Trophoblast cell (in vitro differentiated cells and primary cell): ENCODE measurements at regions not wholly inside any gene's neighbourhood (a gene's known extent, or its start where the extent isn't known, plus 50 kb on each side); places are given as distances from the start of the nearest gene placed in this dataset.

Experiments used
- DNase-seq, 2 donors: peaks; one replicate each; pipeline ENCODE4 v3.0.0-alpha.2; 2016
- H2AFZ ChIP-seq: 2 replicates; pipeline ENCODE4 v1.6.1; 2013; ENCODE audit warnings: low read length, moderate library complexity, mild to moderate bottlenecking; ENCODE audit not compliant: insufficient read depth, poor library complexity
- H2AK5ac ChIP-seq: 2 replicates; pipeline ENCODE4 v1.6.1; 2013; ENCODE audit warnings: mild to moderate bottlenecking, low read length
- H2BK120ac ChIP-seq: 2 replicates; pipeline ENCODE4 v1.6.1; 2013; ENCODE audit warnings: low read length, mild to moderate bottlenecking, moderate library complexity; ENCODE audit not compliant: insufficient read depth, poor library complexity
- H2BK12ac ChIP-seq: 2 replicates; pipeline ENCODE4 v1.6.1; 2013; ENCODE audit warnings: mild to moderate bottlenecking, low read length, moderate library complexity
- H2BK5ac ChIP-seq: 2 replicates; pipeline ENCODE4 v1.6.1; 2013; ENCODE audit warnings: low read length, low read depth, moderate library complexity, mild to moderate bottlenecking; ENCODE audit not compliant: poor library complexity
- H3K14ac ChIP-seq: 2 replicates; pipeline ENCODE4 v1.6.1; 2013; ENCODE audit warnings: mild to moderate bottlenecking, low read length
- H3K18ac ChIP-seq: 2 replicates; pipeline ENCODE4 v1.6.1; 2013; ENCODE audit warnings: mild to moderate bottlenecking, low read length
- H3K23ac ChIP-seq: 2 replicates; pipeline ENCODE4 v1.6.1; 2013; ENCODE audit warnings: low read length
- H3K27ac ChIP-seq: 2 replicates; pipeline ENCODE4 v1.5.1; 2013; ENCODE audit warnings: low read depth, mild to moderate bottlenecking, inconsistent platforms, low read length, moderate library complexity
- H3K27me3 ChIP-seq: 2 replicates; pipeline ENCODE4 v1.6.1; 2013; ENCODE audit warnings: inconsistent platforms, mild to moderate bottlenecking, low read length, moderate library complexity; ENCODE audit not compliant: insufficient read depth
- H3K36me3 ChIP-seq, 2 experiments: 1 replicate in 1 of 2; 2 replicates in 1 of 2; pipeline ENCODE4 v1.6.1; 2013; ENCODE audit warnings: low read length in 2 of 2, mild to moderate bottlenecking in 2 of 2, moderate library complexity in 1 of 2; ENCODE audit not compliant: insufficient read depth in 2 of 2, control insufficient read depth in 1 of 2
- H3K4ac ChIP-seq: 2 replicates; pipeline ENCODE4 v1.6.1; 2013; ENCODE audit warnings: low read depth, mild to moderate bottlenecking, low read length, moderate library complexity
- H3K4me1 ChIP-seq, 2 experiments: 1 replicate in 1 of 2; 2 replicates in 1 of 2; pipeline ENCODE4 v1.6.1; 2013; ENCODE audit warnings: low read length in 2 of 2, mild to moderate bottlenecking in 2 of 2, moderate library complexity in 1 of 2; ENCODE audit not compliant: insufficient read depth in 2 of 2, control insufficient read depth in 1 of 2
- H3K4me2 ChIP-seq: 2 replicates; pipeline ENCODE4 v1.6.1; 2013; ENCODE audit warnings: inconsistent platforms, mild to moderate bottlenecking, low read length, moderate library complexity
- H3K4me3 ChIP-seq: 2 replicates; pipeline ENCODE4 v1.5.1; 2013; ENCODE audit warnings: mild to moderate bottlenecking, low read depth, low read length, inconsistent platforms
- H3K79me1 ChIP-seq: one replicate; pipeline ENCODE4 v1.6.1; 2013; ENCODE audit warnings: low read length
- H3K79me2 ChIP-seq: 2 replicates; pipeline ENCODE4 v1.6.1; 2013; ENCODE audit warnings: low read length, mild to moderate bottlenecking; ENCODE audit not compliant: control insufficient read depth, insufficient read depth, poor library complexity
- H3K9ac ChIP-seq: 2 replicates; pipeline ENCODE4 v1.6.1; 2013; ENCODE audit warnings: mild to moderate bottlenecking, low read length
- H3K9me3 ChIP-seq: 2 replicates; pipeline ENCODE4 v1.6.1; 2013; ENCODE audit warnings: low read depth, mild to moderate bottlenecking, control low read depth, inconsistent platforms, low read length; ENCODE audit not compliant: insufficient read depth
- H4K12ac ChIP-seq: 2 replicates; pipeline ENCODE4 v1.6.1; 2013; ENCODE audit warnings: low read depth, mild to moderate bottlenecking, low read length, moderate library complexity
- H4K8ac ChIP-seq: 2 replicates; pipeline ENCODE4 v1.6.1; 2013; ENCODE audit warnings: low read depth, mild to moderate bottlenecking, low read length, moderate library complexity
- H4K91ac ChIP-seq: one replicate; pipeline ENCODE4 v1.6.1; 2013; ENCODE audit warnings: low read depth, mild to moderate bottlenecking, low read length, moderate library complexity
- WGBS: extraction: QIAGEN DNeasy Blood & Tissue Kit; methylation state at CpG from one replicate; pipeline ENCODE4 v1.1.7; 2013; ENCODE audit warnings: missing lambda C conversion rate; ENCODE audit not compliant: insufficient read length, insufficient coverage; ENCODE audit errors: extremely low coverage; 5-methylcytosine and 5-hydroxymethylcytosine counted together

DNA sequence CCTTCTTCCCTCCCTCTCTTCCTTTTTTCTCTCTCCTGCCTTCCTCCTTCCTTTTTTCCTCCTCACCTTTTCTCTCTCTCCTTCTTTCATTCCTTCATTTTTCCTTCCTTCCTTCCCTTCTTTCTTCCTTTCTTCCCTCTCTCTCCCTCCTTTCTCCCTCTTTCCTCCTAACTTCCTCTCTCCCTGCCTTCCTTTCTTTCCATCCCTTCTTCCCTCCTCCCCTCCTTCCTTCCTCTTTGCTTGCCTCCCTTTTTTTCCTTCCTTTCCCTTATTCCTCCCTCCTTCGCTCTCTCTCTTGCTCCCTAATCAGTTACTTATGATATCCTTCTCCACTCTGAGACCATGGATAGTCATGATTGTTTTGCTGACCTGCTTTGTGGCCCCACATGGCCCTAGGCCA, 56.7 kb upstream of the PUDP start:
- WGBS = no CpG with 5 or more reads among the region's 1 CpG
- Histone ChIP-seq H2BK120ac (no peak overlapping the region), H3K23ac (no peak overlapping the region), H3K27ac (no peak overlapping the region), H3K18ac (no peak overlapping the region), H3K79me1 (no peaks in the 10 kb centered on the region), H3K27me3 (no peaks in the 10 kb centered on the region), H3K4me3 (no peak overlapping the region), H4K8ac (no peak overlapping the region), H2BK5ac (no peak overlapping the region), H3K9ac (no peak overlapping the region), H2AFZ (no peak overlapping the region), H3K14ac (no peak overlapping the region), H4K91ac (no peak overlapping the region), H3K9me3 (no peaks in the 10 kb centered on the region), H2BK12ac (no peak overlapping the region), H3K4me2 (no peak overlapping the region), H4K12ac (no peak overlapping the region), H3K4ac (no peak overlapping the region), H2AK5ac (no peak overlapping the region), H3K4me1 (no peaks in the 10 kb centered on the region), H3K79me2 (no peaks in the 10 kb centered on the region), H3K36me3 (no peaks in the 10 kb centered on the region)
- DNase-seq = no peak

DNA sequence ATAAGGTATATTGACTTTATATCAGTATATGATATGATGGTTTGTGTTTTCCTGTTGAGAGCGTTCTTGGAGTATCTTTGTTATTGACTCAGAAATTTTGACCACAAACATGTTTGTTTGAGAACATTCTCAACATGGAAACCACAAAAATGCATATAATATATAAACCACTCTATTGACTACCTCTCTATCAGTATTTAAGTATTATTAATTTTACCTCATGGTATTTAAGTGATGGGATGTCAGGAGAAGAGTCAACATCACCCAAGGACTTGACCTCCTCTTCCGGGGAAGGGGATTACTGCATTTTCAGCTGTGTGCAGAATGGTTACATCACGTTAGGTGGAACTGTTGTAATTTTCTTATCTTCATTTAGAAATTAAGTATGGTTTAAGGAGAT, 54.3 kb upstream of the PUDP start:
- Histone ChIP-seq H3K4me2 (no peak overlapping the region), H3K23ac (no peak overlapping the region), H3K79me1 (no peaks in the 10 kb centered on the region), H4K12ac (no peak overlapping the region), H3K9ac (no peak overlapping the region), H3K27me3 (no peaks in the 10 kb centered on the region), H3K4ac (no peak overlapping the region), H3K9me3 (no peaks in the 10 kb centered on the region), H4K91ac (no peak overlapping the region), H2AK5ac (no peak overlapping the region), H3K18ac (no peak overlapping the region), H2BK5ac (no peak overlapping the region), H3K79me2 (no peaks in the 10 kb centered on the region), H2BK12ac (no peak overlapping the region), H3K36me3 (no peaks in the 10 kb centered on the region), H3K4me1 (no peaks in the 10 kb centered on the region), H4K8ac (no peak overlapping the region), H3K27ac (no peak overlapping the region), H2AFZ (no peak overlapping the region), H3K4me3 (no peak overlapping the region), H2BK120ac (no peak overlapping the region), H3K14ac (no peak overlapping the region)
- DNase-seq = no peak
- WGBS = no CpG with 5 or more reads among the region's 3 CpGs

DNA sequence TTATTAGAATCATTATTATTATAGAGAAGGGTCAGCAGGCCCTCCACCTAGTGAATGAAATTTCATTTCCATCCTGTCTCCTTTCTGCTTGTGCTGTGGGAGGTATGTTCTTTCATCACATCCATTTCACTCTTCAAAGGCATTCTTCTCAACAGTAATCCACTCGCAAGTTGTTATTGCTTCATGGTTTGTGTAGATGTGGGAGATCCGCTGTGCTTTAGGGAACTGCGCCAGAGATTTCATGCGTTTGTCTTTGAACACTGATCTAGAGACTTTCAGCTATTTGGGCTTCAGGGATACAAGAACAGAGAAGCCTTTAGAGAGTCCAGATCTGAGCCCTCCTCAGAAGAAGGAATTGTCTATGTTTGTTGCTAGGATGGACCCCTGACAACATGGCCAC, 53.5 kb upstream of the PUDP start:
- Histone ChIP-seq H4K12ac (no peak overlapping the region), H4K91ac (no peak overlapping the region), H3K18ac (no peak overlapping the region), H2BK12ac (no peak overlapping the region), H3K27me3 (no peaks in the 10 kb centered on the region), H3K4me3 (no peak overlapping the region), H3K4ac (no peak overlapping the region), H3K36me3 (no peaks in the 10 kb centered on the region), H2AK5ac (no peak overlapping the region), H3K4me1 (no peaks in the 10 kb centered on the region), H3K79me2 (no peaks in the 10 kb centered on the region), H3K9me3 (no peaks in the 10 kb centered on the region), H3K23ac (no peak overlapping the region), H2BK5ac (no peak overlapping the region), H4K8ac (no peak overlapping the region), H3K27ac (no peak overlapping the region), H3K79me1 (peaks cover 2% of the 10 kb centered on the region), H3K4me2 (no peak overlapping the region), H2AFZ (no peak overlapping the region), H3K9ac (no peak overlapping the region), H3K14ac (no peak overlapping the region), H2BK120ac (no peak overlapping the region)
- peak in 1 of 2 donors; percentile 61 for DNase-seq
- WGBS = no CpG with 5 or more reads among the region's 4 CpGs

DNA sequence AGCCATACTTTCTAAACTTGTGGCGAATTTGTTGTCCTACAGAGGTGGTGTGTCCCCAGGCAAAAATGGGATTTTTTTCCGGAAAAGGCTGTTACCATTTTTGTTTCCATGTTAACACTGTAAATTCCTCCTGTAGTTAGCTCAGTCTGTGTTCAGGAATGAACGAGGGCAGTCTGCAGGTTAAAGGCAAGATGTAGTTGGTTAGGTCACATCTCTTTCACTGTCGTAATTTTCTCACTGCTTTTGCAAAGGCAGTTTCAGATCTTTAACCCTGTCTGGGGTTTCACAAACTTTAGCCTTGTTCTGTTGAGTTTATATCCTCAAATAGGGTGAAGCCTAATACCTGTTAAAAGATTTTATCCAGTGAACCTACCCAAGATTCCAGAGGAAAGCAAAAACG, 50.5 kb upstream of the PUDP start:
- Histone ChIP-seq H4K8ac (no peak overlapping the region), H3K14ac (no peak overlapping the region), H2BK12ac (no peak overlapping the region), H3K9me3 (no peaks in the 10 kb centered on the region), H2AK5ac (no peak overlapping the region), H3K18ac (no peak overlapping the region), H3K27ac (peak overlapping the region; percentile 41), H3K9ac (no peak overlapping the region), H2BK5ac (no peak overlapping the region), H3K27me3 (no peaks in the 10 kb centered on the region), H2AFZ (no peak overlapping the region), H2BK120ac (no peak overlapping the region), H3K4ac (no peak overlapping the region), H3K4me1 (no peaks in the 10 kb centered on the region), H4K12ac (no peak overlapping the region), H3K4me3 (no peak overlapping the region), H4K91ac (no peak overlapping the region), H3K4me2 (no peak overlapping the region), H3K79me1 (peaks cover 2% of the 10 kb centered on the region), H3K36me3 (no peaks in the 10 kb centered on the region), H3K23ac (no peak overlapping the region), H3K79me2 (no peaks in the 10 kb centered on the region)
- no CpG with 5 or more reads among the region's 5 CpGs for WGBS
- DNase-seq = peak; percentile 11 to 81
